ENCODE measurements at regions not wholly inside any gene's neighbourhood (a gene's known extent, or its start where the extent isn't known, plus 50 kb on each side); places are given as distances from the start of the nearest gene placed in this dataset.

DNA sequence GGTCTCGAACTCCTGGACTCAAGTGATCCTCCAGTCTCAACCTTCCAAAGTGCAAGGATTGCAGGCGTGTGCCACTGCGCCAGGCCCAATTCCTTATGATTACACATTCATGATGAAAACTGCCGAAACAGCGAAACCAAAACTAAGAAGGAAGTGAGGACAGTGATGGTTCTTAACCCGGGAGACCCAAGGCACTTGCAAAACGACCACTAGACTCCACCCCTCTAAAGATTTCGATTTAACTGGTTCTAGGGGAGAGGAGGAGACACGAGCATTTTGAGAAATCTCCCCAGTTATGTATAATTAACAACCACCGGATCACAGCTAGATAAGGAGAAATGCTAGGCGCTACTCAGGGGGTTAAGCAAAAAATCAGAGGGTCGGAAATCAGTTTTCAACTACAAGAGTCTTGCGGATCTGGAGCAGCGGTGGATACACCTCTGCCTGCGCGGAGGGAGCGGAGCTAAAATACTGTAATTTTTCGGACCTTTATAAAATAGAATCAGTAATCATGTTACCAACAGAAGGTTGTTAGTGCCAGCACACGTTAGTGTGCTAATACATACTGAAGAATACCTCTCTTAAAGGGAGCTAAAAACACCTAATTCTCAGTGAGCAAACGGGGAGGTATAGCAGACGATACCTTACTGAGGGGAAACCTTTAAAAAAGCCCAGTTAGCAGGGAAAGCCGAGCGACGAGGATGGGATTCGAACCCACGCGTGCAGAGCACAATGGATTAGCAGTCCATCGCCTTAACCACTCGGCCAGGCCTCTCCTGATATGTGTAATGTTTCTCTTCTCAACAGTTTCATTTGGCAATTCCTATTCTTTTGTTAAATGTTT is 60.0 kb upstream of the BTN3A2 start:
- TF ChIP-seq, protein P1, sequence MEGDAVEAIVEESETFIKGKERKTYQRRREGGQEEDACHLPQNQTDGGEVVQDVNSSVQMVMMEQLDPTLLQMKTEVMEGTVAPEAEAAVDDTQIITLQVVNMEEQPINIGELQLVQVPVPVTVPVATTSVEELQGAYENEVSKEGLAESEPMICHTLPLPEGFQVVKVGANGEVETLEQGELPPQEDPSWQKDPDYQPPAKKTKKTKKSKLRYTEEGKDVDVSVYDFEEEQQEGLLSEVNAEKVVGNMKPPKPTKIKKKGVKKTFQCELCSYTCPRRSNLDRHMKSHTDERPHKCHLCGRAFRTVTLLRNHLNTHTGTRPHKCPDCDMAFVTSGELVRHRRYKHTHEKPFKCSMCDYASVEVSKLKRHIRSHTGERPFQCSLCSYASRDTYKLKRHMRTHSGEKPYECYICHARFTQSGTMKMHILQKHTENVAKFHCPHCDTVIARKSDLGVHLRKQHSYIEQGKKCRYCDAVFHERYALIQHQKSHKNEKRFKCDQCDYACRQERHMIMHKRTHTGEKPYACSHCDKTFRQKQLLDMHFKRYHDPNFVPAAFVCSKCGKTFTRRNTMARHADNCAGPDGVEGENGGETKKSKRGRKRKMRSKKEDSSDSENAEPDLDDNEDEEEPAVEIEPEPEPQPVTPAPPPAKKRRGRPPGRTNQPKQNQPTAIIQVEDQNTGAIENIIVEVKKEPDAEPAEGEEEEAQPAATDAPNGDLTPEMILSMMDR (IDR thresholded peaks at IDR 0.05) = no peak
- TF ChIP-seq POLR2A (IDR thresholded peaks at IDR 0.05) = no peak
